Right renal cortex interstitium (tissue), 3 donors: ENCODE measurements at regions not wholly inside any gene's neighbourhood (a gene's known extent, or its start where the extent isn't known, plus 50 kb on each side); places are given as distances from the start of the nearest gene placed in this dataset.

Source experiments
- DNase-seq, 3 donors: peaks; one replicate each; pipeline ENCODE4 v3.0.0-alpha.2; 2013; ENCODE audit warnings: low read depth in 3 of 3, low spot score in 2 of 3

- DNase-seq, result no peak
Observed at GRCh38 chr20:39554341-39554740, 592.2 kb downstream of the DHX35 start.

DNA sequence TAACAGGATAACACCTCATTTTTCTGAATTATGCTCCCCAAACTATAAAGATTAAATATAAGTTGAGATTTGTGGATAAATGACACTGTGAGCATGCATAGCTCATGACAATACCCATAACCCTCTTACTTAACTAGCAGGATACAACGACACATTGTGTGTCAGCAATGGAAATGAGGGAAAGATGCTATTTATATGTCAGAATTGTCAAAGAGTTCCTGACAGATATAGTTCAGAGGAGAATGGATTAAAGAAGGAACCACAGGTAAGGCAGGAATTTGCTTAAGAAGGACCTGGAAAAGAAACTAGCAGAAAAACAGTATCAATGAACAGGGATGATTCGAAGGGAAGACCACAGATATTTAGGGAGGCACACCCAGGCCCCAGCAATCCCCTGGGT lies 591.0 kb downstream of the DHX35 start:
- no peak for DNase-seq

DNA sequence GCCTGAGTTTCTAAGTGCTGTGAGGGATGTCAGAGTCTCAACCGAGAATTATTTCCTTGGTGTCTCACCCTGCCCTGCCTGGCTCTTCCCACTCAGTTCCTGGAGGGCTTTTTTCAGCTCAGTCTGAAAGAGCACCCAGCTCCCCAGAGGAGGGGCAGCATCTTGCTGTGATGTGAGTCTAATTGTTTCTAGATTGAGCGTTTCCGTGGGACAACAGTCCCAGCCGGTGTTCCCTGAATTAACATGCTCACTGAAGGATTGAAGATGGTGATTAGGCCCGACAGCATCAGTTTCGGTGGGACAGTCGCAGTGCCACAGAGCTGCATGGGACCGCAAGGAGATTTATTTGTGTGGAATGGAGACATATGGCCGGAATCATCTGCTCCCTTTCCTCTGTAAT lies 587.6 kb downstream of the DHX35 start:
- no peak for DNase-seq

GRCh38 chr20:39547546-39548408 lies 585.6 kb downstream of the DHX35 start:
- DNase-seq, result no peak

DNA sequence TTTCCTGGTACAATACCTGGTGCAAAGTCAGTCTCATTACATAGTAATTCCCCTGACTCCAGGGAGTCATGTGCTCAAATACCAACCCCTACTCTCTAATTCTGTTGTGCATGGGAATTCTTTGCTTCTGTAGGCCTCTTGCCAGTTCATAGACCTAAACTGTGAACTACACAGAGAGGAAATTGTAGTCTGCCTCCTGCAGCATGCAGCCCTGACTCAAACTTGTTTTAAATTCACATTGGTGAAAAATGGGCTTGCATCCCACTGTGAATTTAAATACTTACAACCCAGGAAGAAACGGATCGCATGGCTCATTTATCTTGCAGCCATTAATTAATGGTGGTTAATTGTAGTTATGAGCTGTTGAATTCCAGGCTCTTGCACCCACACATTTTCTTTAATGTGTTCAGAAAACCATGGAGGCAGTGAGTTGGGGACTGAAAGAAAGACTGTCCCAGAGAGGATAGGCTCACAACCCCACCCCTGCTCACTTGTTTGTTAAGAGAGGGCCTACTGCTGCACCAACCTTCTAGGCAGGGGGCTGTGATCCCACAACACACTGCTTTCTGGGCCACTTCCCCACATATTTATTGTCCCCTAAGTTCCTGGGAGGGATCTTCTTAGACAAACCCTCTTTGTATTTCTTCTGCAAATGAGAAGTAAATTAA lies 579.1 kb downstream of the DHX35 start:
- no peak for DNase-seq

DNA sequence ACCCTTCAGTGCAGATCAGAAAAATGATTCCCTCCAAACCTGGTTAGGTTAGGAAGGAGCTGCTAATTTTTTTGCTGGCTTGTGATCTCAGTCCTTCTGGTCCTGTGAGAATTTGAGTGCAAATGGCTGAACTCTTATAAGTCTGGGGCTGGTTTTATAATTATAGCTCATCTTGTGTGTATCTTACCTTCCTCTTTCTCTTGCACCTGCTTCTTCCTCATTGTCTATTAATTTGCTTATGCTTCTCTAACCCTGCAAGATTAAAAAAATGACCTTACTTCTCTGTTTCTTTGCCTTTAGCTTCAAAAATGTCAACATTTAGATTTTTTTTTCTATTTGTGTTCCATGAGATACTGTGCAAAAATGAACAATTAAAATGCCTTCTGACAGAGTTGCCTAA lies 576.2 kb downstream of the DHX35 start:
- DNase-seq, result no peak

DNA sequence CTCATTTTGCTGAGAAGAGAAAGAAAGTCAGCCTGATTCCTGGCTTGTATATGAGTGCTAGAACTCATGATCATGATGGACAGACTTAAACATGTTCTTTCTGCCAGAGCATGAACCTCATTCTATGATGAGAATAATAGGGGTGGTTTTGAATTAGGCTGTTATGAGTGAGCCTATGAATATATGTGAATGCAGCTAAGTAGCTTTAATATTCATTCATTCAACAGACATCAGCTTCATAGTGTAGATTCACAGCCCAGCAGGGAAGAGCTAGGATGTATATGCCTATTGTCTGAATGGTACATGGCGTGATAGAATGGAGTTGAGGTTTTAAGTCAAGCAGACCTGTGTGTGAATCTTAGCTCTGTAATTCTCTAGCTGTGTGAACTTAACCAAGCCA lies 573.2 kb downstream of the DHX35 start:
- DNase-seq, result no peak

DNA sequence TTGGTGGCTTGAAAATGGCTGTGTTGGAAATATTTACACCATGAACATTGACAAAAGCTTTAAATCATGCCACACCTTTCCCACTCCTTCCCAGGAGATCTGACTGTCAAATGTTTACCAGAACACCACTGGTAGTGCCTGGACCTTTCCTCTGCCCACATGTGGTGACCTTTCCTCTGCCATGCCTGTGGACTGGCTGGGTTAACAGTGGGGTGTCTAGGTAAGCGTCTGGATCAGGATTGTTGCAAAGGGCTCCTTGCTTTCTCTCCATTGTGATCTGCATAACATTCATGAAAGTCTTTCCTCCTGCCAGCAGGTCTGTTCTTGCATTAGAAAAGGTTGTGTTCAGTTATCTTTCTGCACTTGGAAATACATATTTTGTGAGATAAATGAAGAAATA lies 572.7 kb downstream of the DHX35 start:
- DNase-seq, result no peak

DNA sequence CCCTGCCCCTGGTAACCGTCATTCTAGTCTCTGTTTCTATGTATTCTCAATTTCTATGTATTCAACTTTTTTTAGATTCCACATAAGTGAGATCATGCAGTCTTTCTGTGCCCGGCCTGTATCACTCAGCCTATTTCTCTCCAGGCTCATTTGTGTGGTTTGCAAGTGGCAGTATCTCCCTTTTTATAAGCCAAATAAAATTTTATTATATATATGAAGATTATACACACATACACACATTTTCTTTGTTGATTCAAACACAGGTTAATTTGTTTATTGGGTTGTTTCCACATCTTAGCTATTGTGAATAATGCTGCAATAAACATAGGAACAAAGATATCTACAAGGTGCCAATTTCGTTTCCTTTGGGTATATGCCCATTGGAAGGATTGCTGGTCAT lies 571.7 kb downstream of the DHX35 start:
- no peak for DNase-seq

GRCh38 chr20:39532205-39532604 lies 570.1 kb downstream of the DHX35 start:
- no peak for DNase-seq

- DNase-seq, result no peak
Observed at GRCh38 chr20:39528436-39528835, 566.3 kb downstream of the DHX35 start.

DNA sequence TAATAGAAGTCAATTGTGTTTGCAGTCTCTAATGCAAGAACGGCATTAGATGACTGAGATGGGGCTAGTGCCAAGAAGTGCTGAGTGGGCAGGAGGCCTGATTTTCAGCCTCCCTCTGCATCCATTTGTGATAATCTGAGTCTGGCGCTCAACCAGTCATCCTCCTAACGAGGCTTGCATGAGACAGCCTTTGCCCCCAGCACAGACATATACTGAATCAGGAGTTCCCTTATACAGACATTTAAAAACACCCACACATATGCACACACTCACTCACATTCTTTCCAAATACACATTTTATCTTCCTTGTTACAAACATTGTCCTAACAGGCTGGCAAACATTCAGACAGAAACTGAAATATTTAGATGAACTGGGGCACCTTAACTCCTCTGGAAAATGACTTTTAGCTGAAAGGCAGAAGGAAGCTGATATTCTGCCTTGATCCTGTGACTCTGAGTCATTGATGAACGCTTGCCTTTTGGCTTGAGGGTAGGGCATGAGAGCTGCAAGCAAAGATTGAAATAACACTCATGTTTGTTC lies 562.3 kb downstream of the DHX35 start:
- no peak for DNase-seq

DNA sequence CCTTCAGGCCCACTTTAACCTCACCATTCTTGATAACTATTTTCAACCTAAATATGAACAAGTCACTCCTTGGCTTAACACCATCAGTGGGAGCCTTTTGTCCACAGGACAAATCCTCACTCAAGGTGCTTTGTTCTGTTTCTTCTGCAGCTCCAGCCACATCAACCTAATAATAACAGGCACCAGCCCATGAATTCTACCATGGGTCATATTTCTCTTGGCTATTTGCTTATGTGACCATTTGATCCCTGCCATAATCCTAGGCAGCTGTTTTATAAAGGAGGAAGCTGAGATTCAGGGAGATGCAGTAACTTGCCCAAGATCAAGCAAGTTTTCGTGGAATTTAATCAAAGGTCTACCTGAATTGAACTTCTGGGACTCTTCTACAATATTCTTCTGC lies 561.3 kb downstream of the DHX35 start:
- DNase-seq, result no peak

- no peak for DNase-seq
Observed at GRCh38 chr20:39518654-39519053, 556.5 kb downstream of the DHX35 start.

DNA sequence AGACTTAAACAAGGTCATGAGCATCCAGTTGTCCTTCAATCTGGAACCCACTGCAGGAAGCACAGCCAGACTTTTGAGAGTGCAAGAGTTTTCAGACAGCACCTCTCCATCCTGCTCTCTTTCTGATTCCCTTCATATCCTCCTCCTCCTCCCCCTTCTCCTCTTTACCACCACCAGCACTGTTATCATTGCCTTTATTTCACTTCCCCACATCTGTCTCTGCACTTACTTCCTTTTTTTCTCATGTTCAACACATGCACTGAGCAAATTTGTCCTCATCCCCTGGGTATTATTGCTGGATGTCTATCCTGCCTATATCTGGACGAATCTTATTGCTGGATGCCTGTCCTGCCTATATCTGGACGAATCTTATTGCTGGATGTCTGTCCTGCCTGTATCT lies 554.8 kb downstream of the DHX35 start:
- DNase-seq, result no peak

DNA sequence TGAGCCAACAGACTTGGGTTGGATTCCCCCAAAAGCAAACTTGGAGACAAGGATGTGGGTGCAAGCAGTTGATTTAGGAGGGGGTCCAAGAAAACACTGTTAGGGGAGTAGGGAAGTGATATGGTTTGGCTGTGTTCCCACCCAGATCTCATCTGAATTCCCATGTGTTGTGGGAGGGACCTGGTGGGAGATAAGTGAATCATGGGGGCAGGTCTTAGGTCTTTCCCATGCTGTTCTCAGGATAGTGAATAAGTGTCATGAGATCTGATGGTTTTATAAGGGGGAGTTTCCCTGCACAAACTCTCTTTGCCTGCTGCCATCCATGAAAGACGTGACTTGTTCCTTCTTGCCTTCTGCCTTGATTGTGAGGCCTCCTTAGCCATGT lies 542.6 kb downstream of the DHX35 start:
- DNase-seq, result no peak

GRCh38 chr20:39503902-39504709 lies 542.0 kb downstream of the DHX35 start:
- peak in 1 of 3 donors; percentile 29 for DNase-seq

GRCh38 chr20:39492223-39492797 lies 530.2 kb downstream of the DHX35 start:
- DNase-seq, result no peak

DNA sequence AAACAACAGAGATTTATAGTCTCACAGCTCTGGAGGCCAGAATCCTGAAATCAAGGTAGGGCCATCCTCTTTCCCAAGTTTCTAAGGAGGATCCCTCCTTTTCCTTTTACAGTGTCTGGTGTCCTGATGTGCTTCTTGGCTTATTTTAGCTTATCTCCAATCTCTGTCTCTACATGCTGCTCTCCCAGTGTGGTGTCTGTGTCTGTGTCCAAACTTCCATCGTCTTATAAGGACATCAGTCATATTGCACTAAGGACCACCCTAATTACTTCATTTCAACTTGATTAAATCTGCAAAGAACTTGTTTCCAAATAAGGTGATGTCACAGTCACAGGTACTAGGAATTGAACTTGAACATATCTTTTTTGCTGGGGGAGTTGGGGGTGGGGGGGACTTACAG lies 529.6 kb downstream of the DHX35 start:
- no peak for DNase-seq

- no peak for DNase-seq
Observed at GRCh38 chr20:39489986-39490560, 527.9 kb downstream of the DHX35 start.
